WTC11 (cell line): ENCODE measurements at regions not wholly inside any gene's neighbourhood (a gene's known extent, or its start where the extent isn't known, plus 50 kb on each side); places are given as distances from the start of the nearest gene placed in this dataset.

Source experiments
- ATAC-seq: fragments of 200-7000 bp; cut with Tn5 transposase; 2 replicates; pipeline ENCODE4 v1.10.0; 2021; ENCODE audit warnings: mild to moderate bottlenecking, moderate library complexity
- CTCF ChIA-PET: fragments of 300-600 bp; sonication (Branson Sonifier 250); formaldehyde crosslinking; loops from one replicate; lab custom pipeline; 2021; ENCODE audit warnings: antibody characterized with exemption; lab: Charles Lee
- POLR2A ChIA-PET: fragments of 350-600 bp; sonication (Branson Sonifier 250); formaldehyde crosslinking; loops from one replicate; lab custom pipeline; 2021; ENCODE audit warnings: antibody characterized with exemption; lab: Charles Lee
- DNase-seq: peaks from one replicate; pipeline ENCODE4 v3.0.0; 2021; ENCODE audit warnings: low spot score
- H3K27ac Mint-ChIP-seq: 2 replicates; pipeline ENCODE4 v1.8.0; 2021; ENCODE audit warnings: mixed read lengths
- H3K27me3 Mint-ChIP-seq: 2 replicates; pipeline ENCODE4 v1.8.0; 2021; ENCODE audit warnings: low read depth, mild to moderate bottlenecking, moderate library complexity, mixed read lengths
- H3K36me3 Mint-ChIP-seq: 2 replicates; pipeline ENCODE4 v1.8.0; 2021; ENCODE audit warnings: mixed read lengths
- H3K4me1 Mint-ChIP-seq: 2 replicates; pipeline ENCODE4 v1.8.0; 2022; ENCODE audit warnings: mixed read lengths
- H3K4me3 Mint-ChIP-seq: 2 replicates; pipeline ENCODE4 v1.8.0; 2021; ENCODE audit warnings: mild to moderate bottlenecking, moderate library complexity, mixed read lengths
- H3K9me3 Mint-ChIP-seq: 2 replicates; pipeline ENCODE4 v1.8.0; 2021; ENCODE audit warnings: mixed read lengths
- IRF2 ChIP-seq: sonication (generic); formaldehyde crosslinking; IDR thresholded peaks from 2 replicates; pipeline ENCODE4 v1.8.0; 2022; ENCODE audit warnings: low read depth, missing genetic modification reagents, borderline replicate concordance
- MXD4 ChIP-seq: fragments of 250-450 bp; sonication (Bioruptor Pico); IDR thresholded peaks from 2 replicates; pipeline ENCODE4 v1.8.0; 2021; ENCODE audit warnings: mild to moderate bottlenecking, moderate library complexity, borderline replicate concordance
- NFE2L1 ChIP-seq: sonication (generic); formaldehyde crosslinking; IDR thresholded peaks from 2 replicates; pipeline ENCODE4 v1.8.1; 2023; ENCODE audit warnings: missing genetic modification reagents
- OVOL2 ChIP-seq: fragments of 250-450 bp; sonication (Bioruptor Pico); IDR thresholded peaks from 2 replicates; pipeline ENCODE4 v1.9.0; 2021; ENCODE audit warnings: mild to moderate bottlenecking, borderline replicate concordance
- RELA ChIP-seq: sonication (generic); formaldehyde crosslinking; IDR thresholded peaks from 2 replicates; pipeline ENCODE4 v1.8.1; 2022; ENCODE audit warnings: missing genetic modification reagents, mild to moderate bottlenecking, borderline replicate concordance
- RORB ChIP-seq: fragments of 250-450 bp; sonication (Bioruptor Pico); IDR thresholded peaks from 2 replicates; pipeline ENCODE4 v1.9.0; 2021; ENCODE audit warnings: mild to moderate bottlenecking
- ZBTB21 ChIP-seq: sonication (generic); formaldehyde crosslinking; IDR thresholded peaks from 2 replicates; pipeline ENCODE4 v1.8.1; 2023; ENCODE audit warnings: mild to moderate bottlenecking, missing genetic modification reagents, borderline replicate concordance
- ZNF232 ChIP-seq: sonication (generic); formaldehyde crosslinking; IDR thresholded peaks from 2 replicates; pipeline ENCODE4 v1.8.0; 2022; ENCODE audit warnings: mild to moderate bottlenecking, missing genetic modification reagents
- ZNF317 ChIP-seq: sonication (generic); formaldehyde crosslinking; IDR thresholded peaks from 2 replicates; pipeline ENCODE4 v1.8.1; 2023; ENCODE audit warnings: low read depth, mild to moderate bottlenecking, moderate library complexity, missing genetic modification reagents, borderline replicate concordance
- ZNF671 ChIP-seq: fragments of 250-450 bp; sonication (Bioruptor Pico); IDR thresholded peaks from 2 replicates; pipeline ENCODE4 v1.8.0; 2021; ENCODE audit warnings: mild to moderate bottlenecking
- TF ChIP-seq, protein P1 (sequence below): sonication (generic); formaldehyde crosslinking; IDR thresholded peaks from 2 replicates; pipeline ENCODE4 v1.8.1; 2022; ENCODE audit warnings: mild to moderate bottlenecking, missing genetic modification reagents, moderate library complexity, borderline replicate concordance
- TF ChIP-seq, protein P2 (sequence below): sonication (generic); formaldehyde crosslinking; IDR thresholded peaks from 2 replicates; pipeline ENCODE4 v1.8.0; 2023; ENCODE audit warnings: missing genetic modification reagents
- TF ChIP-seq, protein P3 (sequence below): sonication (generic); formaldehyde crosslinking; IDR thresholded peaks from 2 replicates; pipeline ENCODE4 v1.8.0; 2022; ENCODE audit warnings: mild to moderate bottlenecking, missing genetic modification reagents
- TF ChIP-seq, protein P4 (sequence below): sonication (generic); formaldehyde crosslinking; conservative IDR thresholded peaks from 2 replicates; pipeline ENCODE4 v1.8.1; 2022; ENCODE audit warnings: mild to moderate bottlenecking, missing genetic modification reagents
- TF ChIP-seq, protein P5 (sequence below): sonication (generic); formaldehyde crosslinking; IDR thresholded peaks from 2 replicates; pipeline ENCODE4 v1.8.0; 2022; ENCODE audit warnings: missing genetic modification reagents
- TF ChIP-seq, protein P6 (sequence below): fragments of 250-450 bp; sonication (Bioruptor Pico); IDR thresholded peaks from 2 replicates; pipeline ENCODE4 v1.9.0; 2021; ENCODE audit warnings: moderate library complexity, mild to moderate bottlenecking, inconsistent platforms, borderline replicate concordance
- TF ChIP-seq, protein P7 (sequence below): sonication (generic); formaldehyde crosslinking; IDR thresholded peaks from 2 replicates; pipeline ENCODE4 v1.8.1; 2023; ENCODE audit warnings: mild to moderate bottlenecking, missing genetic modification reagents, moderate library complexity
- TF ChIP-seq, protein P8 (sequence below): sonication (generic); formaldehyde crosslinking; IDR thresholded peaks from 2 replicates; pipeline ENCODE4 v1.8.0; 2022; ENCODE audit warnings: mild to moderate bottlenecking, missing genetic modification reagents

DNA sequence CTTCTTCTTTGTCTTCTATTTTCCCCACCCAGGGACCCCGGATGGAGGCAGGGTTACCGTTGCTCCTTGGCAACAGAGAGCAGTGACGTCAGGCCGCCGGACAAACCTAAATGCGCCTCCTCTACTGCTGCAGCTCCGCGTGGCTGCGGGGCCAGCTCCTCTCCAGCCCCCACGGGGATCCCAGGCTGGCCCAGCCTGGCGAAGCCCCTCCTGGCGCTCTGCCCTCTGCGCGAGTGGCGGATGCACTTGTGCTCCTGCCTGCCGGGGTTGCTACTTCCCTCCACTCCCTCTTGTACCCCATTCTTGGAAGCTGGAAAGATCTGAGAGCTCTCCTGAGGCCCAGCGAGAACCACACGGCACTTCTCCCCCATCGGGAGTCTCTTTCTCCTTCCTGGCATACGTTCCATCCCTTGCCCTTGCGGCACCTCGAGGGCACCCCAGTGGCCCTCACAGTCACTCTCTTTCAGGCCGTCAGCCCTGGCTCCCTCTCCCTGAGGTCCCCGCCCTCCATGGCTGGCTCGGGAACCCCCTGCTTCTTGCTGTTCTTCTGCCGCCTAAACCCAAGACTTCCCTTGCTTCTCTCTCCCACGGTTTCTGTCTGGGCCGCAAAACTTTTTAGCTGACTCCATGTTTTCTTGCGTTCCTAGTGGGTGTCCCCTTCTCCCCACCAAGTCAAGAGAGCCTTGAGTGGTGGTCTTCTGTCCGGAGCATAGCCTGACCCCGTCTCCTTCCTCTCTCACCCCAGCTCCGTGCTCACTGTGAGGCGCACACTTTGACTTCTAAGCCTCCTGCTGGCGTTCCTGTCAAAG, 121.7 kb downstream of the PAPOLA start (continued):
- TF ChIP-seq, protein P1, sequence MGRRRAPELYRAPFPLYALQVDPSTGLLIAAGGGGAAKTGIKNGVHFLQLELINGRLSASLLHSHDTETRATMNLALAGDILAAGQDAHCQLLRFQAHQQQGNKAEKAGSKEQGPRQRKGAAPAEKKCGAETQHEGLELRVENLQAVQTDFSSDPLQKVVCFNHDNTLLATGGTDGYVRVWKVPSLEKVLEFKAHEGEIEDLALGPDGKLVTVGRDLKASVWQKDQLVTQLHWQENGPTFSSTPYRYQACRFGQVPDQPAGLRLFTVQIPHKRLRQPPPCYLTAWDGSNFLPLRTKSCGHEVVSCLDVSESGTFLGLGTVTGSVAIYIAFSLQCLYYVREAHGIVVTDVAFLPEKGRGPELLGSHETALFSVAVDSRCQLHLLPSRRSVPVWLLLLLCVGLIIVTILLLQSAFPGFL (CRISPR knock-in tag), result no peak
- no peak for TF ChIP-seq RORB (CRISPR knock-in tag)
- TF ChIP-seq ZNF232, result no peak
- TF ChIP-seq, protein P2, sequence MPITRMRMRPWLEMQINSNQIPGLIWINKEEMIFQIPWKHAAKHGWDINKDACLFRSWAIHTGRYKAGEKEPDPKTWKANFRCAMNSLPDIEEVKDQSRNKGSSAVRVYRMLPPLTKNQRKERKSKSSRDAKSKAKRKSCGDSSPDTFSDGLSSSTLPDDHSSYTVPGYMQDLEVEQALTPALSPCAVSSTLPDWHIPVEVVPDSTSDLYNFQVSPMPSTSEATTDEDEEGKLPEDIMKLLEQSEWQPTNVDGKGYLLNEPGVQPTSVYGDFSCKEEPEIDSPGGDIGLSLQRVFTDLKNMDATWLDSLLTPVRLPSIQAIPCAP (CRISPR knock-in tag), result no peak
- TF ChIP-seq ZBTB21 (CRISPR knock-in tag), result no peak
- TF ChIP-seq, protein P3, sequence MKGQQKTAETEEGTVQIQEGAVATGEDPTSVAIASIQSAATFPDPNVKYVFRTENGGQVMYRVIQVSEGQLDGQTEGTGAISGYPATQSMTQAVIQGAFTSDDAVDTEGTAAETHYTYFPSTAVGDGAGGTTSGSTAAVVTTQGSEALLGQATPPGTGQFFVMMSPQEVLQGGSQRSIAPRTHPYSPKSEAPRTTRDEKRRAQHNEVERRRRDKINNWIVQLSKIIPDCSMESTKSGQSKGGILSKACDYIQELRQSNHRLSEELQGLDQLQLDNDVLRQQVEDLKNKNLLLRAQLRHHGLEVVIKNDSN (CRISPR knock-in tag), result no peak

DNA sequence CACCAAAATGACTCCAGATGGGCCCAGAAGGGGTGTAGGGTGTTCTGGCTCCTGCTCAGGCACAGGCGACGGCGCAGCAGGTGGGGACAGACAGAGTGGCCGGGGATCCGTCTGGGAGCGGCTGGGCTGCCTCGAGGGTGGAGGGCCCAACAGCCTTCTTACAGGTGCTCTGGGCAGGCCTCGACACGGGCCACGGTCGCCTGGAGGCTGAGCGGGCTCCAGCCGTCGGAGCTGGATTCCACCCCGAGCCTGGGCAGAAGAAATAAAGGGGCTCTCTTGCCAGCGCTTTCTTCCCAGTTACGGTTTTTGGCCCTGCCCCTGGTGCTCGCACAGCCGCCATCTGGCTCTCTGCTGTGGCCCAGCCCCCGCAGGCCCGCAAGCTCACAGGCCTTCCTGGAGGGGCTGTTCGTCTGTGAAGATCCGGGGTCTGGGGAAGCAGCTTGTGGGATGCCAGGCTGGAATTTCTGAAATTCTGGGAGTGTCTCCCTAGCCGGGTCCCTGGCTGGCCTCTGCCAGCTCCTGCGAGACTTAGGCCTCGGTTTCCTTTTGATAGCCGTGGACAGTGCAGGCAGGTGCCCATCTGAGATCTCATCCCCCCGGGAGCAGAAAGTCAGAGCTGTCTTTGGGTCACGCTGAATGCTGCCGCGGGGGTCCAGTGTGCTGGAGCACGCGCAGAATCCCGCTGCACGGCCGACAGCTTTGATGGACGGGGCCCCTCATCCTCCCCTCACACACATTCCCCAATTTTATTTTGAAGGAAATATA, 122.7 kb downstream of the PAPOLA start:
- POLR2A ChIA-PET, result interaction anchor here (1.3 kb wide), 1 partner anchor 9 kb away, joined by 3 read pairs; no protein-coding TSS in a partner anchor

DNA sequence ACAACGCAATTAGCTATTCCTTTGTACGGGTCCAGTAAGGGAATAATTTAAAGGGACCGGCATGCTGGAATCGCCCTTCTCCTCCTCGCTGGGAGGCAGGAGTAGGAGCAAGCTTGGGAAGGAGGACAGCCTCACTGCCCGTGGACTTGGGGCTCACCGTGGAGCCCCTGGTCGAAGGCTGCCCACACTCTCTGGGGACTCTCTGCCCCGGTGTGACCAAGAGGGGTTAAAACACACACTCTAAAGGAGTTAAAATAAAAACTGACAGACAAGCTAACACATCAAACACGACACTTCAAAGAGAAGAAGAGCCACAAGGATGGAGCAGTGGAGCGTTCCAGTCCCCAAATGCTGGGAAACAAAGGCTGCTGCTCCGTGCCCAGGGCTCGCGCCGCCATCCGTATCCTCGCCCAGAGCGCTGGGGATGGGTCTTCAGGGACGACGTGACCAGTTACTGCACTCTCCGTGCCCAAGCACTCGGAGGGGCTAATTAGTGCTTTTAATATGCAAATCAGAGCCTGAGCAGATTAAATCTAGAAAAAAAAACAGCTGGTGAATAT, 123.3 kb downstream of the PAPOLA start:
- no peaks in the 10 kb centered on the region for H3K9me3 Mint-ChIP-seq
- DNase-seq (no peak), ATAC-seq (no peak)
- ChIA-PET CTCF (interaction anchor here (0.6 to 1.2 kb wide), 3 partner anchors 41 to 630 kb away, joined by 3 to 4 read pairs (median 3); no protein-coding TSS in a partner anchor), POLR2A (no interaction called here)
- no peak overlapping the region for H3K4me3 Mint-ChIP-seq
- H3K4me1 Mint-ChIP-seq, result 0 out of 2 replicates have a peak, but pooled peaks cover 4% of the 10 kb centered on the region
- no peaks in the 10 kb centered on the region for H3K36me3 Mint-ChIP-seq
- H3K27ac Mint-ChIP-seq, result no peak overlapping the region
- no peaks in the 10 kb centered on the region; the same call in none of the 2 replicates for H3K27me3 Mint-ChIP-seq
- TF ChIP-seq IRF2 (CRISPR knock-in tag) (no peak), OVOL2 (no peak), RELA (CRISPR knock-in tag) (no peak), NFE2L1 (CRISPR knock-in tag) (no peak), ZNF671 (CRISPR knock-in tag) (no peak), RORB (CRISPR knock-in tag) (no peak), MXD4 (no peak)
- TF ChIP-seq, protein P4, sequence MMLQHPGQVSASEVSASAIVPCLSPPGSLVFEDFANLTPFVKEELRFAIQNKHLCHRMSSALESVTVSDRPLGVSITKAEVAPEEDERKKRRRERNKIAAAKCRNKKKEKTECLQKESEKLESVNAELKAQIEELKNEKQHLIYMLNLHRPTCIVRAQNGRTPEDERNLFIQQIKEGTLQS (CRISPR knock-in tag), result no peak
- TF ChIP-seq, protein P5, sequence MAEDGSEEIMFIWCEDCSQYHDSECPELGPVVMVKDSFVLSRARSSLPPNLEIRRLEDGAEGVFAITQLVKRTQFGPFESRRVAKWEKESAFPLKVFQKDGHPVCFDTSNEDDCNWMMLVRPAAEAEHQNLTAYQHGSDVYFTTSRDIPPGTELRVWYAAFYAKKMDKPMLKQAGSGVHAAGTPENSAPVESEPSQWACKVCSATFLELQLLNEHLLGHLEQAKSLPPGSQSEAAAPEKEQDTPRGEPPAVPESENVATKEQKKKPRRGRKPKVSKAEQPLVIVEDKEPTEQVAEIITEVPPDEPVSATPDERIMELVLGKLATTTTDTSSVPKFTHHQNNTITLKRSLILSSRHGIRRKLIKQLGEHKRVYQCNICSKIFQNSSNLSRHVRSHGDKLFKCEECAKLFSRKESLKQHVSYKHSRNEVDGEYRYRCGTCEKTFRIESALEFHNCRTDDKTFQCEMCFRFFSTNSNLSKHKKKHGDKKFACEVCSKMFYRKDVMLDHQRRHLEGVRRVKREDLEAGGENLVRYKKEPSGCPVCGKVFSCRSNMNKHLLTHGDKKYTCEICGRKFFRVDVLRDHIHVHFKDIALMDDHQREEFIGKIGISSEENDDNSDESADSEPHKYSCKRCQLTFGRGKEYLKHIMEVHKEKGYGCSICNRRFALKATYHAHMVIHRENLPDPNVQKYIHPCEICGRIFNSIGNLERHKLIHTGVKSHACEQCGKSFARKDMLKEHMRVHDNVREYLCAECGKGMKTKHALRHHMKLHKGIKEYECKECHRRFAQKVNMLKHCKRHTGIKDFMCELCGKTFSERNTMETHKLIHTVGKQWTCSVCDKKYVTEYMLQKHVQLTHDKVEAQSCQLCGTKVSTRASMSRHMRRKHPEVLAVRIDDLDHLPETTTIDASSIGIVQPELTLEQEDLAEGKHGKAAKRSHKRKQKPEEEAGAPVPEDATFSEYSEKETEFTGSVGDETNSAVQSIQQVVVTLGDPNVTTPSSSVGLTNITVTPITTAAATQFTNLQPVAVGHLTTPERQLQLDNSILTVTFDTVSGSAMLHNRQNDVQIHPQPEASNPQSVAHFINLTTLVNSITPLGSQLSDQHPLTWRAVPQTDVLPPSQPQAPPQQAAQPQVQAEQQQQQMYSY (CRISPR knock-in tag), result no peak
- TF ChIP-seq, protein P6, sequence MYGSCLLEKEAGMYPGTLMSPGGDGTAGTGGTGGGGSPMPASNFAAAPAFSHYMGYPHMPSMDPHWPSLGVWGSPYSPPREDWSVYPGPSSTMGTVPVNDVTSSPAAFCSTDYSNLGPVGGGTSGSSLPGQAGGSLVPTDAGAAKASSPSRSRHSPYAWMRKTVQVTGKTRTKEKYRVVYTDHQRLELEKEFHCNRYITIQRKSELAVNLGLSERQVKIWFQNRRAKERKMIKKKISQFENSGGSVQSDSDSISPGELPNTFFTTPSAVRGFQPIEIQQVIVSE, result no peak
- TF ChIP-seq, protein P7, sequence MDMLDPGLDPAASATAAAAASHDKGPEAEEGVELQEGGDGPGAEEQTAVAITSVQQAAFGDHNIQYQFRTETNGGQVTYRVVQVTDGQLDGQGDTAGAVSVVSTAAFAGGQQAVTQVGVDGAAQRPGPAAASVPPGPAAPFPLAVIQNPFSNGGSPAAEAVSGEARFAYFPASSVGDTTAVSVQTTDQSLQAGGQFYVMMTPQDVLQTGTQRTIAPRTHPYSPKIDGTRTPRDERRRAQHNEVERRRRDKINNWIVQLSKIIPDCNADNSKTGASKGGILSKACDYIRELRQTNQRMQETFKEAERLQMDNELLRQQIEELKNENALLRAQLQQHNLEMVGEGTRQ, result no peak
- TF ChIP-seq, protein P8, sequence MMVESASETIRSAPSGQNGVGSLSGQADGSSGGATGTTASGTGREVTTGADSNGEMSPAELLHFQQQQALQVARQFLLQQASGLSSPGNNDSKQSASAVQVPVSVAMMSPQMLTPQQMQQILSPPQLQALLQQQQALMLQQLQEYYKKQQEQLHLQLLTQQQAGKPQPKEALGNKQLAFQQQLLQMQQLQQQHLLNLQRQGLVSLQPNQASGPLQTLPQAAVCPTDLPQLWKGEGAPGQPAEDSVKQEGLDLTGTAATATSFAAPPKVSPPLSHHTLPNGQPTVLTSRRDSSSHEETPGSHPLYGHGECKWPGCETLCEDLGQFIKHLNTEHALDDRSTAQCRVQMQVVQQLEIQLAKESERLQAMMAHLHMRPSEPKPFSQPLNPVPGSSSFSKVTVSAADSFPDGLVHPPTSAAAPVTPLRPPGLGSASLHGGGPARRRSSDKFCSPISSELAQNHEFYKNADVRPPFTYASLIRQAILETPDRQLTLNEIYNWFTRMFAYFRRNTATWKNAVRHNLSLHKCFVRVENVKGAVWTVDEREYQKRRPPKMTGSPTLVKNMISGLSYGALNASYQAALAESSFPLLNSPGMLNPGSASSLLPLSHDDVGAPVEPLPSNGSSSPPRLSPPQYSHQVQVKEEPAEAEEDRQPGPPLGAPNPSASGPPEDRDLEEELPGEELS (CRISPR knock-in tag), result no peak

More for the DNA sequence above, 122.7 kb downstream of the PAPOLA start:
- H3K27me3 Mint-ChIP-seq, result no peaks in the 10 kb centered on the region; the same call in none of the 2 replicates
- no peak overlapping the region for H3K4me3 Mint-ChIP-seq
- no peaks in the 10 kb centered on the region for H3K36me3 Mint-ChIP-seq
- no peaks in the 10 kb centered on the region for H3K9me3 Mint-ChIP-seq
- ATAC-seq (peak; percentile 67), DNase-seq (no peak)
- no peak overlapping the region for H3K27ac Mint-ChIP-seq
- CTCF ChIA-PET, result interaction anchor here (0.5 to 1.2 kb wide), 5 partner anchors 40 to 631 kb away, joined by 3 to 5 read pairs (median 3); no protein-coding TSS in a partner anchor
- TF ChIP-seq ZNF317 (CRISPR knock-in tag) (no peak), IRF2 (CRISPR knock-in tag) (no peak)
- H3K4me1 Mint-ChIP-seq, result 0 out of 2 replicates have a peak, but pooled peaks cover 4% of the 10 kb centered on the region
